NCI-H774 (cell line): ENCODE measurements at regions not wholly inside any gene's neighbourhood (a gene's known extent, or its start where the extent isn't known, plus 50 kb on each side); places are given as distances from the start of the nearest gene placed in this dataset.
"Not testable (repeated sequence)": the region's sequence is repeated elsewhere in the genome, so short reads cannot be mapped to it uniquely, and the experiment has no call there.

Experiments
- DNase-seq: peaks from one replicate; lab custom pipeline; 2025; lab: John Stamatoyannopoulos, UW

DNA sequence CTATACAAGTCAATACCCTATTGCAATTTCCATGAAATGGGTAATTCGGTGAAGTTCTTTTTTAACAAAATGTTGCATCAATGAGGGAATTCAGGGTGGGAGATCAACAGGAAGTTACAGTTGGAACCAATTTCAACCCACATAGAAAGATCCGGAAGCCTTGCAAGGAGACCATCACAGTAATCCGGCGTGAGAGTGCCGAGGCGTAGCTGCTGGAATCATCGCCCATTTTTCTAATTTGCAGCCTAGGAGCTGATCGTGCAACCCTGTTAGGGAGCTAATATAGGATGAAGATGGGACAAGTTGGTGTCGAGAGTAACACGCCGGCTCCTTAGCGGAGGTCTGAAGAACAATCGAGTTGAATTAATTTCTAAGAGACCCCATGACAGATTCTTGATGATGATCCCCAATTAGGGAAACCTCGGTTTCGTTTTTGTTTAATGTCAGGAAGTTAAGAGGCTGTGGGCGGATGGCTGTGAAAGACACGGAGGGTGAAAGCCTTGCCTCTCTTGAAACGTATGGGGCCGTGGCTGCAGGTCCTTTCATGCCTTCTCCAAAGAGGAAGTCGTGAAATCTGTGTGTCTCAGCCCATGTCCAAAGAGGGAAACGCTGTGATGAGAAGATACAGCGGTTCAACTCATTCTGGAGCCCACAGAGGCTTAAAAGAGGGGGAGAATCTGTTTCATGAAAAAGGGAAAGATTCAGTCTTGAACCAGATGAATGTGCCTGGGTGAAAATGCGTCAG, 51.2 kb upstream of the CARD11 start:
- DNase-seq, result no peak

DNA sequence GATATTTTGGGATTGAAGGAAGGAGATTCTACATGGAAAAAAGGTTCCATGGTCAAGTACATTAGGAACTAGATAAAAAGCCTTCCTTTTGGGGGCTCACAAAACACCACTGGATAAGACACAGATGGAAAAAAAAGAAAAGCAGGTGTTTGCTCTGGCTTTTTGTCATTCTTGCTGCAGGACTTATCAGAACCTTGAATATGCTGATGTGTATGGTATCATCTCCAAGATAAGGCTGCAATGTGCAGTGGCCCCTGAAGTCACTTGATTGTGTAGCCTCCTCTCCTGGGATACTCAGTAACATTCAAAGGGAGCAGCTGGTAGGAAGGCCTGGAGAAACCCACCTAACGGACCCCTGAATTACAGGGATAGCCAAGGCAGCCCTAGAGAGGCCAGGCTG, 54.1 kb upstream of the CARD11 start:
- no peak for DNase-seq

DNA sequence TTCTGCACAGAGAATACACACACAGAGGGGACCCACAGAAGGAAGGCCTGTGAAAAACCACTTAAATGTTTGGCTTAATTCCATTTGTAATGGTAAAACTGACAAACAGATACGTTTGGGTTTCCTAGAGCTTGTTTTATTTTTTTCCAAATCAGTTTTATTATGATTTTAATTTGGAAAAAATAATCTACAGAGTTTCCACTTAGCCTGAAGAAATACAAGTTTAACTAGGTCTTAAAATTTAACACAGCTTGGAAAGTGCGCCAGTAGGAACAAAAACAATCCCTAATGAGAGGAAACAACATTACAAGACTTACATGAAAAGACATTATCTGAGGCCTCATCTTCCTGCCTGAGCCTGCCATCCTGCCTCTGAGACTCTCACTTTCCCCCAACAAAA, 58.5 kb upstream of the CARD11 start:
- DNase-seq, result no peak

DNA sequence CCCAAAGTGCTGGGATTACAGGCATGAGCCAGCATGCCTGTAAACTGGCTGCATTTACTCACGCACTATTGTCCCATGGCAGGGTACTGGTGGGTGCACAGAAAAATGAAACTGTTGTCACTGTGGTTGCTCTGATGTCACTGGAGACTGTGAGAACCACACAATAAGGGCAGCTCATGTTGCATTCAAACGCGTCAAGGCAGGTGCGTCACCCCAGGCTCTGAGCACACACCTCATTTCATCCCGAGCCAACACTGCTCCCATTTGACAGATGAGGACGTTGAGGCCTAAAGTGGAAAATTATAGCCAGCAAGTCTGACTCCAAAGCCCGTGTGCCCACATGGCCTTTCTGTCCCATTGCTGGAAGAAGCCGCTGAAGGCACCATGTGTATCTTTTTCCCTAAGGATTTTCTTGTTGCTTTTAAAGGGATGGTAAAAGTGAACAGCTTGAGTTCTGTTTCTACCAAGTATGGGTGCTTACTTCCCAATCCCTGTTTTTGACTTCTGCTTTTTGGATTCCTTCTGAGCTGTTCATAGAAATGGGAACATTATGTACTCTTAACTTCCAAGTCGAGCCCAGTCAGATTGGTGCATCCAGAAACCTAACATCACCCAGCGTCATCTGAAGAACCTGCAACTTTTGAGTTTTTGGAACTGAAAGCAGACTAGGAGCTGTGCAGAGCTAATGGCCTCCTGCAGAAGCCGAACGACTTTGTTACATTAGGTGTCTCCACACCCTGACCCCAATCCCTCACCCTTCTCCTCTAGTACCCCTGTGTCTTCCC, 60.1 kb upstream of the CARD11 start:
- no peak for DNase-seq

DNA sequence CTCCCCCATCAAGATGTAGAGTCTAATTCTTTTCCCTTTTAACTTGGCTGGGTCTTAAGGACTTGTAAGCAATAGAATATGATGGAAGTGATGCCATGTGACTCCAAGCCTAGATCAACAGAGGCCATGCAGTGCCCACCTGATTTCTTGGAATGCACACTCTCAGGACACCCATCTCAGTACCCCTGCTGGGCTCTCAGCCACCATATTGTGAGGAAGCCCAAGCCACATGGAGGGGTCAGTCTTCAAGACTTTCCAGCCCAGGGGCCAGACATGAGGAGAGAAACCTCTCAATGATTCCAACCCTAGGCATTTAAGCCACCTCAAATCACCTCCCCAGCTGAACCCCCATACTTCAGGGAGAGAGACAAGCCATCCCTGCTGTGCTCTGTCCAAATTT, 62.2 kb upstream of the CARD11 start:
- no peak for DNase-seq

DNA sequence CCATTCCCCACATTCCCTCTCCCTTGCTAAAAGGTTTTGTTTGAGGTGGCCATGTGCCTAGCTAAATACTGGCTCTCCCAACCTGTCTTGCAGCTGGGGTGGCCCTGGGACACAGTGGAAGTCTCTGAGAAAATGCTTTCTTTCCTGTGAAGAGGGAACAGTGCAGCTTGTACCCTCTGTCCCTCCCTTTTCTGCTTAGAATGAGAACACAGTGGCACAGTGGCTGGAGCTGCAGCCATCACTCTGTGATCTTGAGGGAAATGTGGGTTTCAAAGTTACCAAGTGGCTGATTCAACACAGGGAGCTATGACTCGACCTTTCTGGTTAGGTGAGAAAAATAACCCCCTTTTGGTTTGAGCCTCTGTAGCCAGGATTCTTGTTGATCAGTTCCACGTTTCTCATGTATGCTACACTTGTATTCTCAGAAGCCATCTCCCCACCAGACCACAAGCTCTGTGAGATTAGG, 62.7 kb upstream of the CARD11 start:
- no peak for DNase-seq

DNA sequence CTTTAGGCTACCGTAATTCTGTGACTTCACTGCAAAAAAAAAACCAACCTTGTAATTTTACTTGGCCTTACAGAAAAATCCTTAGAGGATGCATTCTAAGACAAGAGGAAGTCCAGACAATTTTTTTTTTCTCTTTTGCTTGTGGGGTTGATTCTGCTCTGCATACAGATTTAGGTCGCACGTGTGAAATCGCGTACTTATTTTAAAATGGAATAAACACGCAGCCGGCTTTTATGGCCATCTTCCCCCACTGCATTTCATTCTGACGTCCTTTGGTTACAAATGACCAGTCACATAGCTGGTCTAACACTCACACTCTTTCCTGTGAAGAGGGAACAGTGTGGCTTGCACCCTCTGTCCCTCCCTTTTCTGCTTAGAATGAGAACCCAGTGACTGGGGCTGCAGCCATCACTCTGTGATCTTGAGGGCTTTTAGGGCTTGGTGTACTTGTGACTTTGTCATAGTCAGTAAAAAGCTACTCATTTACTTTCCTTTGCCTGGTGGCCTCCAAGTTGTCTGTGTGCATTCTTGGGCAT, 63.6 kb upstream of the CARD11 start:
- DNase-seq, result no peak

DNA sequence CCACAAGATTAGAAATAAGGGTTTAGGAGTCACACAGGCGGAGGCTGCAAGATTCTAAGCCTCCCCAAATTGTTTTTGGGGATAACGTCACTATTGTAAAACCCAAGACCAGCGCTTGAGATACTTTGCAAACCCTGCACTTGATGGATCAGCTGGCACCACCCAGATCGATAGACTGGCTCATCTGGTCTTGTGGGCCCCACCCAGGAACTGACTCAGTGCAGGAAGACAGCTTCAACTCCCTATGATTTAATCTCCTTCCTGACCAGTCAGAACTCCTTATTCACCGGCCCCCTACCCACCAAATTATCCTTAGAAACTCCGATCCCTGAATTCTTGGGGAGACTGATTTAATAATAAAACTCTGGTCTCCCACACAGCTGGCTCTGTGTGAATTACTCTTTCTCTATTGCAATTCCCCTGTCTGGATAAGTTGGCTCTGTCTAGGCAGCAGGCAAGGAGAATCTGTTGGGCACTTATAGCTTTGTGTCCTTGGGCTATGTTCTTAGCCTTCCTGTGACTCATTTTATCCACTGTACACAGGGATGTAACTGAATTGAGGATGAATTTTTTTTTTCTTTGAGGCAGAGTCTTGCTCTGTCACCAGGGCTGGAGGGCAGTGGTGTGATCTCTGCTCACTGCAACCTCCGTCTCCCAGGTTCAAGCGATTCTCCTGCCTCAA, 64.4 kb upstream of the CARD11 start:
- DNase-seq, result no peak

DNA sequence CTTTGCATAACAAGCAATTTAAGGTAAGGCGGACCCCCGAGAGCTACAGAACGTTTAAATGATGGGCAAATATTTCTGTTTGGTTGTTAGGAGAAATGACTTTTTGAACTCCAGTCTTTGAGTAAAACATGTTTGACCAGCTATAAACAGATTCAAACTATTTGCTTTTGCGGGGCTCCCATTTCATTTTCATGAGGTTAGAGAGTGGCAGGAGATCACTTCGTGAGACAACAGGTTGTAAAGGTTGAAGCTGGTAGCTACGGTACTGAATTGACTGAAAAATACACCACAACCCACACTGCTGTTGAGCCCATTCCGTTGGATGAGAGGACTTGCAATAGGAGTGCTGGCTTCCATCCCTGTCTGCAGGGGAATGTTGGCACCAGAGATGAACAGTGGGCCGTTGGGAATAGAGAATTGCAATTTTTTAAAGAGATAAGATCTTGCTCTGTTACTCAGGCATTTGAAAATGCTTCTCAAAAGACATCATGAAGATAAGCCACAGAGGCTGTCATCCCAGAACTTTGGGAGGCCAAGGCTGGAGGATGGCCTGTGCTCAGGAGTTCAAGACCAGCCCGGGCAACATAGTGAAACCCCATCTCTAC, 65.7 kb upstream of the CARD11 start:
- DNase-seq, result no peak

DNA sequence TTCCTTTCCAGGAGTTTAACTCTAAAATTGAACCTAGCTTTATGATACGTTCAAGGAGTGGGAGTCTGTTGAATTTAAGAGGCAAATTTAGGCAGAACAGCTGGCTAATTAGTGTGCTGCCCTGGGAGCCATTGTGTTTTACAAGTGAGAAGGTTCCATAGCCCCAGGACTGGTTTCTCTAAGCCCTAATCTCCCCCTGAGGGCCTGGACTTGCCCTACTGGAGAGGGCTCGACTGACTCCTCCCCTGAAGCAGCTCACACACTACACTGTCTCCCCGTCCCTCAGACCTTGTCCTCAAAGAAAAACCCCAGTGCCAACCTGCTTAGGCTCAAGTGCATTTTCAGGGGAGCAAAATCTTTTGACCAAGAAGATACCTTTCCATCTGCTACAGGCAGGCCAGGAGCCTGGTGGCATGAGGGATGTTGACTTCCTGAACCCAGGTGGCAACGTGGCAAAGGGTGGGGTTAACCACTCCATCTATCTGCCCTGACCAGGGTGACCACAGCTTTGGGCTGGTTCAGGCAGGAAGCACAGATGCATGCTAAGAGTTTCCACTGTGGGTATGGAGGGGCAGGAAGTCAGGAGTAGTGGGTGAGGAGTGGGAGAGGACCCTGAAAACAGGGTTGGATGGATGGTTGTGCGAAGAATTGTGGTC, 68.9 kb upstream of the CARD11 start:
- no peak for DNase-seq

DNA sequence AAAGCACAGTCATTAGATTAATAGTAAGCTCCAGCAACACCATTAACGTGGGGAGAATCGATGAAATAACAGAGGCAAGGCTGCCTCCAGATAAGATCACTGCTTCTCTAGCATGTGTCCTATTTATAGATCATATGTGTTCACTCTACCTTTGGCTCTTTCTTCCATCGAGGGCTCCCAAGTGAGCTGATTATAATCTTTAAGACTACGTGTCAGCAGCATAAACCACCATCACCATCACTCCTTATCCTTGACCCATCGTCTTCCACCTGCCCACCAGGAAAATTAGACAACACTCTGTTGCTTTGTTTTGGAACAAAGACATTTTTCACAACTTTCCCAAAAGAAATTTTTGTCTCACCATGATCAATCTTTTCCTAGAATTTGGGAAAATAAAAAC, 71.2 kb upstream of the CARD11 start:
- no peak for DNase-seq

DNA sequence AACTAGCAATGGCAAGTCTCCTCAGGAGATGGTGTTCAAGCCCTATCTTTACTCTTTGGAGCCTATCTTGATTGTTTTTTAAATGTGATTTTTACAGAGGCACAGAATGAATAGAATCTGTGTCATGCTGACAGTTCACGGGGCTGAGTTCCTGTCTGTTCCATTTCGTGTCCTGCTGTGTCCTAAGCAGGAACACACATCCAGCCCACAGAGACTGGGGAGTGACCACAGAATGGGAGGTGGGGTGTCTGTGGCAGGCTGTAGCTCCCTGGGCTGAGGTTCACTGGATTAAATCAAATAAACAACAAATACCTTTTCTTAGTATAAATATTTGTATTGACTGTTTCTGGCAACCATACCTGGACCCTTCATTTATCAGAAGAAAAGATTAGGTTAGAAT, 73.4 kb upstream of the CARD11 start:
- DNase-seq, result no peak

DNA sequence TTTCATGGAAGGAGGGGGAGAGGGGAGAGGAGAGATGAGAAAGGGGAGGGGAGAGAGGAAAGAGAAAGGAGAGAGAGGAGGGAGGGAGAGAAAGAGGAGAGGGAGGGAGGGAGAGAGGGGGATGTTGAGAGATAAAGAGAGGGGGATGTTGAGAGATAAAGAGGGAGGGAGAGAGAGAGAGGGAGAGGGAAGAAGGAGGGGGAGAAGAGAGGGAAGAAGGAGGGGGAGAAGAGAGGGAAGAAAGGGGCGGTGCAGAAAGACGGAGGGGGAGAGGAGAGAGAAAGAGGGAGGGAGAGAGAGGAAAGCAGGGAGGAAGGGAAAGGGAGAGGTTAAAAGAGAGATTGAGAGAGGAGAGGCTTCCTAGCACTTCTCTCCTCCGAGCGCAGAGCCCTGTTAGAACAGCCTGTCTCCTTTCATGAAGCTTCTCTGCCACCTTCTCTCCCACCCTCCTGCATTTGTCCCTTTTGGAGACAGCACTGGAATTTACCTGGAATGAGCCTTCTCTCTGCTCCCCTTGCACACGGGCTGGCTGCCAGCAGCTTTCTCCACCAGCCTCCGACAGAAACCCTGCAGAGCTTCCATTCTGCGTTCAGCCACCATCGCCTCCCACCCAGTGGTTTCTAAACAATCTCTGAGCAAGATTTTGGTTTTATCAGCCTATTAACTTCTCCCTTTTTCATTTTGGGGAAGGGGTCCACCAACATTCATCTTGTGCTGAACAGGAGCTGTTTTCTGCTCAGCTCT, 74.0 kb upstream of the CARD11 start:
- DNase-seq, result no peak

DNA sequence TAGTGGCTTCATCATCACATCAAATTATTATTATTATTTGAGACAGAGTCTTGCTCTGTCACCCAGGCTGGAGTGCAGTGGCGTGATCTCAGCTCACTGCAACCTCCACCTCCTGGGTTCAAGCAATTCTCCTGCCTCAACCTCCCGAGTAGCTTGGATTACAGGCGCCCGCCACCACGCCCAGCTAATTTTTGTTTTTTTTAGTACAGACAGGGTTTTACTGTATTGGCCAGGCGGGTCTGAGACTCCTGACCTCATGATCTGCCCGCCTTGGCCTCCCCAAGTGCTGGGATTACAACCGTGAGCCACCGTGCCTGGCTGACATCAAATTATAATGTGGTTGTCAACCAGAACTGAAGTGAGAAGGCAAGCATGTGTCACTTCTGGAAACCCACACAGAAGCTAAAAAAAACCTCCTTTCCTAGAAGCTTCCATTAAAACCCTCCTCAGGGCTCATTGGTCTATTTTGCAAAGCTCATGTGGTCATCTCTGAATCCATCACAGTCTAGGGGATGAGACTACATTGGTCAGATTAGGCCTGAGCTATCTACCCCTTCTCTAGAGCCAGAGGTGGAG, 75.8 kb upstream of the CARD11 start:
- not testable (repeated sequence) for DNase-seq

DNA sequence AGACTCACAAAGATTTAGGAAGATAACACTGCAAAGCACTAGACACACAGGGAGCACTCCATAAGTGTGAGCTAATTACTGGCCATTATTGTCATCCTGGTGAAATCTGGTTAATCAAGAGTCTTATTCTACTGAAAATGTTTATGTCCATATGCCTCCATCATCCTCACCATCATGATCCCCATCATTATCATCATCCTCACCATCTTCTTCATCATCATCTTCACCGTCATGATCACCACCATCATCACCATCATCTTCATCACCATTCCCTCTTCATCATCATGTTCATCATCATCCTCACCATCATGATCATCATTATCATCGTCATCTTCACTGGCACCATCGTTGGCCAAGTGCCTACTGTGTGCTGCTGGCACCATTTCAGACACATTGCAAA, 76.3 kb upstream of the CARD11 start:
- DNase-seq, result no peak

DNA sequence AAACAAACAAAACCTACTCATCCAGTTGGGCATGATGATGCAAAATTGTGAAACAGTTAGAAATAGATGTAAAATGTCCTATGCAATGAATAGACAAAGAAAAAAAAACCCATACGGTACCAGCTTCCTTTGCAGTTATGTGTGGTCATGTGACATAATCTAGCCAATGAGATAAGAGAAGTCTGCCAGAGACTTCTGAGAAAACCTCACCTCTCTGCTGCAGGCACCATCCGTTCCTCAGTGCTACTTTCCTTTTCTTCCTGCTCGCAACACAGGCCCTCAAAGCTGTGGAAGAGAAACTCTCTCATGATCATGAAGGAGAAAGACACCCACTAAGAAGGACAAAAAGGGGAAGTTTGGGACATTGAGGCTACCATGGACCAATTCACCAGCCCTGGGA, 76.8 kb upstream of the CARD11 start:
- no peak for DNase-seq

DNA sequence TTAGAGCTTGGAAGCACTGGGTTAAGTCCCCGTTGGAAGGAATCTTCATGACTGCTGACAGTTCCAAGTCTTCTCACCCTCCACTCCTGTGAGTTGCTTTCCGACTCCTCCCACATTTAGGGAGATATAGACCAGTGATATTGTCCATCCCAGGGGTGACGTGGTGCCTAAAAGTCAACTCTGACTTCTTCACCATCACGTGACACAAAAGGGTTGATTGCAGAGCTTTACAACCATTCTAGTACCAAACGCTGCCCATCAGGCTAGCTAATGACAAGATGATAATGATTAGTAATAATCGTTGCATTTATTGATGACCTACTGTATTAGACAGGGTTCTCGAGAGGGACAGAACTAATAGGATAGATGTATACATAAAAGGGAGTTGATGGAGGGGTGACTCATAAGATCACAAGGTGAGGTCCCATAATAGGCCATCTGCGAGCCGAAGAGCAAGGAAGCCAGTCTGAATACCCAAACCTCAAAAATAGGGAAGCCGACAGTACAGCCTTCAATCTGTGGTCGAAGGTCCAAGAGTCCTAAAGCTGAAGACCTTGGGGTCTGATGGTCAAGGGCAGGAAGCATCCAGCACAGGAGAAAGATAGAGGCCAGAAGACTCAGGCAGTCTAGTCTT, 85.3 kb upstream of the CARD11 start:
- DNase-seq, result no peak

DNA sequence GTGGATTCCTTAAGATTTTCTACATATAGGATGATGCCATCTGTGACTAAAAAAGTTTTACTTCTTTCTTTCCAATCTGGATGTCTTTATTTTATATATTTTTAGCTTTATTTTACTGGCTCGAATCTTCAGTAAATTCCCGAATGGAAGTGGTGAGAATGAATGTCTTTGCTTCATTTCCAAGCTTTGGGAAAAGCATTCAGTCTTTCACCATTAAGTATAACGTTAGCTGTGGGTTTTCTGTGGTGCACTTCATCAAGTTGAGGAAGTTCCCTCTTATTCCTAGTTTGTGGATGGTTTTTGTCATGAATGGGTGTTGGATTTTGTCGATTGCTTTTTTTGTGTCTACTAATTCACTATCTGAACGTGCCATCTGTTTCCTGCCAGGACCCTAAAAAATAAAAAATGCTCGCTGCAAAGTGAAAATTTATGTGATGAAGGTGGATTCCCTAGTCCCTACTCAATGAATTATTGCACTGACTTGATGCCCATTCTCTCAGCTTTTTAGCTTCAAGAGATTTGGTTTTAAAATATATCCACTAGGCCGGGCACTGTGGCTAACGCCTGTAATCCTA, 90.2 kb upstream of the CARD11 start:
- DNase-seq, result no peak

DNA sequence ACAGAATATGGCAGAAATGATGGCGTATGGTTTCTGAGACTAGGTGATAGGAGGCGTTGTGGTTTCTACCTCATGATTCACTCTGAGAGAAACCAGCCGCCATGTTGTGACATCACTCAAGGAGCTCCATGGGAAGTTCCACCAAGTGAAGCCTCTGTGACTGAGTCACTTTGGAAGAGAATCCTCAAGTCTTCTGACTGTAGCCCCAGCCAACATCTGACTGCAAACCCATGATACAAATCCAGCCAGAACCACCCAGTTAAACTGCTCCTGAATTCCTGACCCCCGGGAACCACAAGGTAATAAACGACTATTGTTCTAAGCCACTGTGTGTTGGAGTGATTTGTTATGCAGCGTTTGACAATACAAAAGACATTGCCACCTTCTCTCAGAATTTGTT, 91.1 kb upstream of the CARD11 start:
- no peak for DNase-seq

DNA sequence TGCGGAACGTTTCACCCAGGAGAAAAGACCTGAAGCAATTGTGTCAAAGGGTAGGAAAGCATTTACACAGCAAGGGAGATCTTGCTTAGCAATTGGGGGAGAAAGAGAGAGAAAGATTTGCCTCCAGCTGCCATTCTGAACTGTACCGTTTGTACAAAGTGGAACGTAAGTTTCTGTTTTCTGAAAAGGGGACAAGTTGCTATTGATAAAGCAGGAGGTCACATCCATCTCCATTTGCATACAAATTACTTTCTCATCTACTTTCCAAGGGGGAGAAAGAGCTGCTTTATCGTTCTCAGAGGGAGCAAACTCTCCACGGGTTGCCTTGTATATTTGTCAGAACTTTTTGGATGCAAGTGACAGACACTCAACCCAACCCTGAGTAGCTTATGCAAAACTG, 92.0 kb upstream of the CARD11 start:
- no peak for DNase-seq
